NT2/D1 (cell line): ENCODE measurements at regions not wholly inside any gene's neighbourhood (a gene's known extent, or its start where the extent isn't known, plus 50 kb on each side); places are given as distances from the start of the nearest gene placed in this dataset.
"Not testable (repeated sequence)": the region's sequence is repeated elsewhere in the genome, so short reads cannot be mapped to it uniquely, and the experiment has no call there.

ENCODE experiments used
- DNase-seq: peaks from one replicate; pipeline ENCODE4 v3.0.0-alpha.2; 2011; ENCODE audit warnings: low read depth, low spot score
- H3K27me3 ChIP-seq: 2 replicates; pipeline ENCODE4 v1.6.0; 2011; ENCODE audit warnings: mild to moderate bottlenecking; ENCODE audit not compliant: insufficient read length, insufficient read depth
- H3K36me3 ChIP-seq: 2 replicates; pipeline ENCODE4 v1.6.1; 2011; ENCODE audit warnings: mild to moderate bottlenecking, low read length, mixed read lengths; ENCODE audit not compliant: insufficient read depth, insufficient read length
- H3K4me1 ChIP-seq: 2 replicates; pipeline ENCODE4 v1.5.1; 2011; ENCODE audit not compliant: insufficient read depth, insufficient read length
- H3K4me3 ChIP-seq: 2 replicates; pipeline ENCODE4 v1.5.1; 2011; ENCODE audit warnings: low read depth; ENCODE audit not compliant: insufficient read length
- H3K9ac ChIP-seq: 2 replicates; pipeline ENCODE4 v1.6.0; 2011; ENCODE audit warnings: low read depth; ENCODE audit not compliant: insufficient read length
- H3K9me3 ChIP-seq: 2 replicates; pipeline ENCODE4 v1.5.1; 2011; ENCODE audit warnings: mild to moderate bottlenecking, low read length; ENCODE audit not compliant: insufficient read depth
- SUZ12 ChIP-seq: IDR thresholded peaks from 2 replicates; pipeline ENCODE4 v1.6.1; 2011; ENCODE audit not compliant: insufficient read length, insufficient read depth; ENCODE audit errors: extremely low read depth
- YY1 ChIP-seq: IDR thresholded peaks from 2 replicates; pipeline ENCODE4 v1.6.1; 2011; ENCODE audit not compliant: insufficient read length, insufficient read depth
- ZNF274 ChIP-seq: IDR thresholded peaks from 2 replicates; pipeline ENCODE4 v1.6.1; 2011; ENCODE audit warnings: mild to moderate bottlenecking, low read depth, low read length

DNA sequence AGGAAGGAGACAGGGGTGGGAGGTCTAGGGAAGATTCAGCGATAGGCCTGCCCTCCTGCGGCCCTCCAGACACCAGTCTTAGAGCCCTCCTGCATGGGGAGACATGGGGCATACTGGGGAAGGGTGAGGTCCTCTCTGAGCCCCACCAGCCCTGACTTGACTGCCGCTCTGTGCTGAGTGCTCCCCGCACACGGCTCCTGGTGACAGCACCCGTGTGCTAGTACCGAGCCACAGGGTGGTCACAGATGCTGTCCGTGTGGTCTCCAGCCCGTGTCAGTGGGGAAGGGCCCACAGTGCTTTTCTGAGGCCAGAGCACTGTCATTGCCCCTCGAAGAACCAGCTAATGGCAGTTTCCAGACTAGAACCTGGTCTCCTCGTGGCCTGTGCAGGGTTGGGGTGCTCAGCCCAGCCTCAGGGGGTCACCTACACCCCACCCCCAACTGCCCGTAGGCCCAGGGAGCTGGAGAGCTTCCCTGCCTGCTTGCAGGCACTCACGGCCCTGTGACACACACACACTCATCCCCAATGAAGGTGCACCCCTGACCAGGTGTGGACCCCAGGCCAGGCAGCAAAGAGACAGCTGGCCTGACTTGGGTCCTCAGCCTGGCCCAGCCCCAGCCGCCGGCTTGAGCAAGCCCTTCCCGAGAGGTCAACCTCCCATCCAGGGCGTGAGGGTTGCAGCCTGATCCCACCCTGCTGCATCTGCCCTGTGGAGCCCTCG lies 86.0 kb upstream of the RET start:
- H3K4me1 ChIP-seq: peaks cover 1% of the 10 kb centered on the region
- TF ChIP-seq YY1 (no peak), ZNF274 (no peak), SUZ12 (no peak)
- H3K9me3 ChIP-seq: no peaks in the 10 kb centered on the region
- DNase-seq: no peak
- no peak overlapping the region for H3K9ac ChIP-seq
- H3K27me3 ChIP-seq: no peaks in the 10 kb centered on the region
- no peak overlapping the region for H3K4me3 ChIP-seq
- no peaks in the 10 kb centered on the region for H3K36me3 ChIP-seq

DNA sequence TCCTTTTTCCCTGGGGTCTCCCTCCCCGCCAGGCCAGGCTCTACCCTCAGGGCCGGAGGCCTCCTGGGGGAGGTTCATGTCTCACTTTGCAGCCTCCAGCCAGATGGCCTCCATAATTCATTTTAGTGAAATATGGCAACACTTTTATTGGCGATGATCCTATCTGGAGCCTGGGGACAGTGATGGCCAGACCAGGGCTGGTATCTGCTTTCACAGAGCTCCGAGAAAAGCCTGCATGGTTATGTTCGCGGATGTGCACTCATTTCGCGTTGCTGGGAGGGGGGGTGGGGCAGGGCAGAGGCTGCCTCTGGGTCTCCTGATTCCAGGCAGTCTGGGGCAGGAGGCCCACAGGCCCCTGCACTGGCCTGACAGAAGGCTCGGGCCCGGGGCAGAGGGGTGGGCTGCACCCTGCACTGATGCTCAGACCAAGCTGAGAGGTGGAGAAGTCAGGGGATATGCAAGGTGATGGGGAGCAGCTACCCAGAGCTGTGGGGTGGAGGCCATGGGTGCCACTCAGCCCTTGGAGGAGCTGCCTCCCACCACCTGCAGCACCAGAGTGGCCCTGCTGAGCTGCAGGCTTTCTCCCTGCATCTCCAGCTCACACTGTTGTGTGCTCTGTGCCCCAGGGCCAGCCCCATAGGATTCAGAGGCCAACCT lies 85.3 kb upstream of the RET start:
- TF ChIP-seq YY1 (no peak), ZNF274 (no peak), SUZ12 (no peak)
- no peaks in the 10 kb centered on the region for H3K36me3 ChIP-seq
- H3K4me3 ChIP-seq: no peak overlapping the region
- H3K27me3 ChIP-seq: no peaks in the 10 kb centered on the region
- H3K4me1 ChIP-seq: peaks cover 6% of the 10 kb centered on the region
- no peak overlapping the region for H3K9ac ChIP-seq
- no peak for DNase-seq
- H3K9me3 ChIP-seq: no peaks in the 10 kb centered on the region

DNA sequence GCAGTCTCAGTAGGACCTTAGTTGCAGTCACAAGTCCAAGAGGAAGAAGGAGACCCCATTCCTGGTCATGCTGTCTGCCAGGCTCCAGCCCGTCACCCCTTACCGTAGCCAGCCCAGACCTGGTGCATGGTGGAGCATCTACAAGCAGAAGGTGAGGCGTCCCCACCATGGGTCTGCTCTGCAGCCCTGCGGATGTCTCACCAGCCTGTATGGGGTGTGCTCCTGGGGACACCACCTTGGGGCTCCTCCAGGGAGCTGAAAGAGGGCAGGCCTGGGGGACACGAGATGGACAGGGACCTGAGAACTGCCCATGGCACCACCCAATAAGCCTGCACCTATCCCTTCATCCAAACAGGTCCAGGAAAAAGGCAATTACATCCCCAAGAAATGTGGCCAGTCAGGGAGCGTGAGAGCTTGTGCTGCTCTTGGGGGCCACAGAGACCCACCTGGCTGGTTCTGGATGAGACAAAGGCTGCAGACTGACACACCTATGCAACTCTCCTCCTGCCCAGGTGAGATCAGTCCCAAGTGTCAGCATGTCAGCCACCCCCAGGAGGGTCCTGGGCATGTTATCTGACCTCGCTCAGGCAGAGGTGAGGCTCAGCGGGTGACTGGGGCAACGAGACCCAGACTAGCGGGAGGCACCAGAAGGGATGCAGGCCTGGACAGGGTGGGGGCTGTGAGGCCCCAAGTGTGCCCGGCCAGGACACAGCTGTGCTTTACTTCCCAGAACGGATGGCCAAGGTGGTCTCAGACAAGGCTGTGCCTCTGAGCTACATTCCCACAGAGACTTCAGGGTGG lies 84.5 kb upstream of the RET start:
- no peaks in the 10 kb centered on the region for H3K9me3 ChIP-seq
- H3K4me3 ChIP-seq: no peak overlapping the region
- no peaks in the 10 kb centered on the region for H3K36me3 ChIP-seq
- H3K27me3 ChIP-seq: no peaks in the 10 kb centered on the region
- no peak for DNase-seq
- H3K4me1 ChIP-seq: peaks cover 9% of the 10 kb centered on the region
- no peak overlapping the region for H3K9ac ChIP-seq
- TF ChIP-seq ZNF274: no peak
- TF ChIP-seq SUZ12: no peak
- no peak for TF ChIP-seq YY1

DNA sequence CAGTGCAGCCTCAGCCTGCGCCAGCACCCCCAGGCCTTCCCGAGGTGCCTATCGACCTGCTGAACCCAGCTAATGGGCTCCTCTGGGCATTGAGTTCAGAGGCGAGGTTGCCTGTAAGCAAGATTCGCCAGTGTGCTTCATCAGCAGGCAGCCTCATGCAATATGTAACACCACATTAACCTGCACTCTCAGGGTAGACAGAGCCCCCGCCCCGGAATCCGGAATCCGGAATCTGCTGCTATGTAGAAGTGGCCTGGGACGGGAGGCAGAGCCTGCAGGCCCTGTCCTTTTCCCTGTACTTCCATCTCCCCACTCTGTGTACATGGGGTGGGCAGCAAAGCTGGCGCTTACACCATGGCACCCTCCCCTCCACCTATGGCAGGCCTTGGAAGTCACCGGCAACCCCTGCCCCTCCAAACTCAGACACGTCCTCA lies 83.9 kb upstream of the RET start:
- H3K9me3 ChIP-seq: no peaks in the 10 kb centered on the region
- H3K27me3 ChIP-seq: no peaks in the 10 kb centered on the region
- H3K4me1 ChIP-seq: peaks cover 9% of the 10 kb centered on the region
- H3K4me3 ChIP-seq: no peak overlapping the region
- no peaks in the 10 kb centered on the region for H3K36me3 ChIP-seq
- H3K9ac ChIP-seq: no peak overlapping the region
- TF ChIP-seq SUZ12 (no peak), ZNF274 (no peak), YY1 (no peak)
- DNase-seq: no peak

- H3K4me1 ChIP-seq, DNase-seq, H3K9me3 ChIP-seq: not testable (repeated sequence)
Observed at GRCh38 chr10:42994909-42995308, 82.0 kb upstream of the RET start.

DNA sequence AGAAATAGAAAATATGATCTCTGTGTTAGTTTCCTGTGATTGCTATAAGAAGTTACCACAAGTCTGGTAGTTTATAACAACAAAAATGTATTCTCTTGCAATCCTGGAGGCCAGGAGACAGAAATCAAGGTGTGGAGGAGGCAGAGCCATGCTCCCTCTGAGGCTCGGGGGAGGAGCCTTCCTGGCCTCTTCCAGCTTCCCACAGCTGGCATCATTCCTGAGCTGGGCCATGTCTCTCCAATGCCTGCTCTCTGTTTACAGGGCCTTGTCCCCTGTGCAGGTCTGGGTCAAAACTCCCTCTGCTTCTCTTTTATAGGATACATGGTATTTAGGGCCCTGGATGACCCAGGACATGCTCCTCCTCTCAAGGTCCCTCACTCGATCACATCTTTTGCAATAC lies 81.3 kb upstream of the RET start:
- TF ChIP-seq SUZ12: no peak
- TF ChIP-seq ZNF274: no peak
- TF ChIP-seq YY1: no peak
- no peak for DNase-seq
- H3K36me3 ChIP-seq: no peaks in the 10 kb centered on the region
- no peaks in the 10 kb centered on the region for H3K27me3 ChIP-seq
- no peak overlapping the region for H3K9ac ChIP-seq
- H3K4me1 ChIP-seq: peaks cover 9% of the 10 kb centered on the region
- no peak overlapping the region for H3K4me3 ChIP-seq
- no peaks in the 10 kb centered on the region for H3K9me3 ChIP-seq

More at GRCh38 chr10:42994909-42995308, 82.0 kb upstream of the RET start:
- H3K4me3 ChIP-seq, H3K9ac ChIP-seq, H3K27me3 ChIP-seq, H3K36me3 ChIP-seq: not testable (repeated sequence)

DNA sequence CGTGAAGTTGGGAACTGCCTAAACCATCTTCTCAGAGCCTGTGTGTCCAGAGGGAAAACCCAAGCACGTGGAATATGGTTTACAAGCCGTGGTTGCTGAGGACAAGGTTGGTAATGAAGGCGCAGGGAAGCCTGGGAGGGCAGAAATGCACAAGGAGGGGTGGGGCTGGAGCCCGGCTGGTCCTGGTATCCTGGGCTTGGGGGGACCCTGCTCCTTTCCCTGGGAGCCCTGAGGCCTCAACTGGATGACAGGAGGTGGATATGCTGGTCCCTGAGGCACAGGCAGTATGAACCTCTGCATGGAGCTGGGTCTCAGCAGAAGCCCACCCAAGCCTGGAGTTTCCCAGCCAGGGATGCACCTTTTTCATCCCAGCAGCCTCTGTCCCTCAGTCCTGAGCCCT lies 80.3 kb upstream of the RET start:
- no peak for DNase-seq
- Histone ChIP-seq H3K36me3 (no peaks in the 10 kb centered on the region), H3K9ac (no peak overlapping the region), H3K4me3 (no peak overlapping the region), H3K4me1 (peaks cover 13% of the 10 kb centered on the region), H3K27me3 (no peaks in the 10 kb centered on the region), H3K9me3 (no peaks in the 10 kb centered on the region)
- no peak for TF ChIP-seq YY1
- TF ChIP-seq SUZ12: no peak
- no peak for TF ChIP-seq ZNF274
